ENCODE measurements at regions not wholly inside any gene's neighbourhood (a gene's known extent, or its start where the extent isn't known, plus 50 kb on each side); places are given as distances from the start of the nearest gene placed in this dataset.

DNA sequence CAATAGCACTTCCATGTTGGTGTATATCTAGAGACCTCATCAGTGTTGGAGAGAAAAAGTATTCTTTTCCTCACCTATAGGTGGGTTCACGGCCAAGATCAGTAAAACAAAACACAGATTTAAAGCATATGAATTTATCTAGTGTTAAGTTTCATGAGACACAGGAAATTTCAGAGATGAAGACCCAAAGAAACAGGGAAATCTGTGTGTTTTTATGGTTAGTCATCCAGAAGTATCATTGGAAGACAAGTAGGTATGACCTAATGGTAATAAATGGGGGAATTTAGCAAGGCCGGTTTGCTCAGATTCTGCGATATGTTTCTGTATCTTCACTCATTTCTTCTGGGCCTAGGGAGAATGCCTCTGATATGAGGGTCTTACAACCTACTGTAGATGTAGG, 419.6 kb upstream of the MARCKS start:
- DNase-seq, result no peak

DNA sequence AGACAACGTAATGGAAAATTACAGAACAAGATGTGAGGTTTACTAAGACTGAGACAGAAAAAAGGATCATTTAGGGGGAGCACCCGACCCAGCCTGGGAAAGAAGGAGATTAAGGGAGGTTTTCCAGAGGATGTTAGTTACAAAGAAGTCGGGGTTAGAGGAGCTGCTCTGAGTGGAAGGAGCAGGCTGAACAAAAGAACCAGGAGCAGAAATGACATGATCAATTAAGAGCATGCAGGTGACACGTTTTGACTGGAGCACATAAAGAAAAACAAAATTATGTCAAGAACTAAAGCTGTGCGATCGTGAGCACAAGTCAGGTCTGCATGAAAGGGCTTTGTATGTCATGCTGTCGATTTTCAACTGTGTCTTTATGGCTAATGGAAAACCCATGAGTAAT, 417.3 kb upstream of the MARCKS start:
- DNase-seq, result no peak

DNA sequence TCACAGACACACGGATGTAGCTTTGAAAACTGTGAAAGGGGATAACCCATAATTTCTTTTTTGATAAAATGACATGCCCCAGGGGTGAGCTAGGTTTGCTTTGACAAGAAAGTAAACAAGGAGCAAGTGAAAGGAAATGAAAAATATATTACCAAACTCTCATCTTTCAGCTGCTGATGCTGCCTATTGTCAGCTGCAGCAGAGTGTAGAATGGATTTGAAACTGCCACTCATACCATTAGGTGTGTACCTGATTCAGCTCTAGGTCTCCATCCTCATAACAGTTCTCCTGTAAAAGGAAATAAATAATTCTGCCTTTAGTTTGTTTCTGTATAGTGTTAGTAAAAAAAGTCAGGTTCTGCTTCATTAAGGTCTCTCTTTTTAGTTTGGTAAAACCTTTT, 415.1 kb upstream of the MARCKS start:
- DNase-seq, result no peak

DNA sequence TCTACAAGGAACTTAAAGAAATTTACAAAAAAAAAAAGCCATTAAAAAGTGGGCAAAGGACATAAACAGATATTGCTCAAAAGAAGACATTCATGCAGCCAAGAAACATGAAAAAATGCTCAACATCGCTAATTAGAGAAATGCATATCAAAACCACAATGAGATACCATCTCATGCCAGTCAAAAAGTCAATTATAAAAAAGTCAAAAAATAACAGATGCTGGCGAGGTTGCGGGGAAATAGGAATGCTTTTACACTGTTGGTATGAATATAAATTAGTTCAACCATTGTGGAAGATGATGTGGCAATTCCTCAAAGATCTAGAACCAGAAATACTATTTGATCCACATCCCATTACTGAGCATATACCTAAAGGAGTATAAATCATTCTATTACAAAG, 411.9 kb upstream of the MARCKS start:
- no peak for DNase-seq

DNA sequence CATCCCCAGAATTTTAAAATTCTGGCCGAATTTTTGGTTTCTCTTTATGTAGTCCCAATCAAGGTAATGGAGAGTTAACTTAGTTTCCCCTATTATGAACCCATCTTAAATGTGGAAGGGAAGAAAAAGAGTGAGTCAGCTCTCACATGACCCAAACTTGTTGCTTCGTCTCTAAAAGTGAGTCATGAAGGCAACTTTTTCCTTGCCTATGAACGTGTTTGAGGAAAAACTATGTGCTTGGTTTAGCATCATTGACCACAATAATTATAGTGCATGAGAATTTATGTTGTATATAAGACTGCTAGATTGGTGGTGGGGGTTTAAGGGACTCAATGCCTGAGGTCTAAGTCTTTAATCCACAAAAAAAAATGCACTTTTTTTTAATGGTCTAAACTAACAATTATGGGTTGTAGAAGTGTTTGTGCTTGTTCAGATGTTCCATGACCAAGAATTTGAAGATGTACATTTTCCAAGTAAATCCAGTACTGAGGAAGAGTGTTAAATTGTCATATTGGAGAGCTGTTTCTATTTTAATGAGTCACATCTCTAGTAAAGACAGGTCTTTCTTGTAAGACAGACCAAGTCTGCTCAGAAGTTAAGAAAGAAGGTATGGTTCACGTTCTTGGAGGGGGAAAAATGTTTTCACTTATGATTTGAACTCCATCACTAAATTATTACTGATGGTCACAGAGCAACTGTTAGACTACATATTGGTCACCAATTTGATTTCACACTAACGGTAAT, 409.9 kb upstream of the MARCKS start:
- no peak for DNase-seq

DNA sequence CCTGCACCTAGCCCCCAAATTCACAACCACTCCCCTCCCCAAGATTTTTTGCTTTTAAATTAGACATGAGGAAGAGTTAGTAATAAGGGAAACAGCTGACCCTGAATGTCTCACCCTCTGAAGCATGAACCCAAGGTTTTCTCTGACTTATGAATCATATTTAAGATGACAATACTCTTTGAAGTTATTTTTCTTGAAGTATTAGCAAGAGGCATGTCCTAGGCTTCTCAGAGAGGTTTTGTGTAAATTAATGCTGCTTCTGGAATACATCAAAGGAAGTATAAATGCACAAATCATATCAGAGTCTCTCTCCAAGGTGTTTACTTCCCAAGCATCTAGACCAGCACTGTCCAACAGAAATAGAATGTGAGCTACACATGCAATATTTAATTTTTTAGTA, 408.1 kb upstream of the MARCKS start:
- no peak for DNase-seq

DNA sequence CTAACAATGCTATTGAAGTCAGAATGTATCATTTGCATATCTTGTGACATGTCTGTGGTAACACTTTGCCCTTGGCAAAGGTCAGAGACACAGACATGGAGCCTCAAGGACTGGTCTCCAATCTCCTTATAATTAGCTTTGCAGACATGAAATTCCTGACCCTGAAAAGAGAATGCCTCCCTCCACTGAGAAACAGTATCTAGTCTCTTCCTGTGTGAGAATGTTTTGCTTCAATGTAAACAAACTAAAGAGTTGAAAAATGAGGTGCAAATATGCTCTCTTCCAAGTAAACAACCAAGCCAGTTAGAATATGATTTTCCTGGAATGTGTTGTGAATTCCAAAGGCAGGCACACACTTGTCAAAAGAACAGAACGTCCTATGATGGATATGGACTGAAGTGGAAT, 407.1 kb upstream of the MARCKS start:
- DNase-seq, result no peak

DNA sequence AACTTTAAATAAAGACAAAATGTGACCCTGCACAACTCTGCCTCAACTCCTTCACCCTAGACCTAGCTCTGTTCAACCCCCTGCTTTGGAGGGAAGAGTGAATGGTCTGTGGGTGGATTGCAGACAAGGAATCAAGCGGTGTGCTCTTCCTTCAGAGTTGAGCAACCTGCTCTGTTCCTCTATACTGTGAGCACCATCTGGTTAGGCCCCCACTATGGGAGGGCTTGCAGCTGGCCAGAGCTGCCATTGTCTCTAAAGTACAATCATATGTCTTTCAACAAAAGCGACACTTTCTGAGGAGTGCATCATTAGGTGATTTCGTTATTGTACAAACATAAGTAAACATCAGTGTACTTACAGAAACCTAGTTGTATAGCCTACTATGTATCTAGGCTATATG, 406.1 kb upstream of the MARCKS start:
- no peak for DNase-seq

DNA sequence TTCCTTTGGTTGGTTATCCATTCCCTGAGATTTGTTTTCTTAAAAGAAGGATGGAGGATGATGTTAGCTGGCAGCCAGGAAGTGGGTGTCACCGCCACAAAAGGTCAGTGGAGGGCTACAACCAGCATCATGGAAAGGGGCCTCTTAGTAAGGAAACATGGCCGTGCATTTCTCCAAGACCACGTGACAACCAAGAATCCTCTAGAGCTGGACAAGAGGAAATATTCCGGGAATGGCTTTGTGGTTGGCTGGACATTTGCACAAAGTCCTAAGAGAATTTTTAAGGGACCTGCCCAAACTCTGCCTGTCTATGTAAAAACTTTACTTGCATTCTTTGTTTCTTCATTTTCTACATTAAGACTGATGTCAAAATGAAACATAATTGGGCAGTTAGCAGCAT, 399.9 kb upstream of the MARCKS start:
- no peak for DNase-seq

DNA sequence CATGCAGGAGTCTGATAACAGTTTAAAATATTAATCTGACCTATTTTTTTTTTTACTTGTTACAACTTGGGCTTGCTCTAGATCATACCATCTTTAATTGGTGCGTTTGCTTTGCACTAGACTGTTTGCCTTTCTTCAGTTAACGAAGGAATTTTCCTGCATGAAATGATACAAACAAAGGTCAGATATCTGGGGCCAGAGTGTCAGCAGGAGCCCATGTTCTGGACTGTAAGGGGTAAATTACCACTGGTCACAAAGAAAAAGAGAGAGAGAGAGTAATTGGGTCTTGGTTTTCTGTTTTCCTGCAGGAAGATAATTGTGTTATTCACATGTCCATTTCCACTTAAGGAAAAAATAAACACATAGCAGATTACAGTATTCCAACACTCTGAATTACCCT, 399.4 kb upstream of the MARCKS start:
- DNase-seq, result no peak

DNA sequence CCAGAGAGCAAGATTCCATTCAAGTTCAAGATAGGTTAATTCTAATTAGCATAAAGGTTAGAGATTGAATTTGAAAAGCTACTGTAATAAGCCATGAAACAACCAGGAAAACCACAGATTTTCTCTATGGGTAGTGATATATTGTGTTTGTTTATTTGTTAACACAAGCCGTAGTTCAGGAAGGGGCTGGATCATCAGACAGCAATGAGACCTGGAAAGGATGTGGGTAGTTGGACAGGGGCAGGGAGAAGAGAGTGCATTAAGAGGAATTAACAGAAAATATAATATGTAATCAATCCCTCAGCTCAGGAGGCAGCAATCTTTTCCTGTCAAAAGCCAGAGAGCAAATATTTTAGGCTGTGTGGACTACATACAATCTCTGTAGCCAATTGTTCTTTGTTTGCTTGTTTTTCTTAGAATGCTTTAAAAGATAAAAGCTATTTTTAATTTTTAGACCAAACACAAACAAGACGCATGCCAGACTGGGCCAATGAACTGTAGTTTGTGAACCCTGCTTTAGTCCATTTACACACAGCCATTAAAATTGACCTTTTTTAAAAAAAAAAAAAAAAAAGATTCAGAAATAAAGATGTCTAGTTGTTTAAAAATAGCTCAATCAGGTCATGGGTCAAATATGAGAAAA, 398.7 kb upstream of the MARCKS start:
- no peak for DNase-seq

DNA sequence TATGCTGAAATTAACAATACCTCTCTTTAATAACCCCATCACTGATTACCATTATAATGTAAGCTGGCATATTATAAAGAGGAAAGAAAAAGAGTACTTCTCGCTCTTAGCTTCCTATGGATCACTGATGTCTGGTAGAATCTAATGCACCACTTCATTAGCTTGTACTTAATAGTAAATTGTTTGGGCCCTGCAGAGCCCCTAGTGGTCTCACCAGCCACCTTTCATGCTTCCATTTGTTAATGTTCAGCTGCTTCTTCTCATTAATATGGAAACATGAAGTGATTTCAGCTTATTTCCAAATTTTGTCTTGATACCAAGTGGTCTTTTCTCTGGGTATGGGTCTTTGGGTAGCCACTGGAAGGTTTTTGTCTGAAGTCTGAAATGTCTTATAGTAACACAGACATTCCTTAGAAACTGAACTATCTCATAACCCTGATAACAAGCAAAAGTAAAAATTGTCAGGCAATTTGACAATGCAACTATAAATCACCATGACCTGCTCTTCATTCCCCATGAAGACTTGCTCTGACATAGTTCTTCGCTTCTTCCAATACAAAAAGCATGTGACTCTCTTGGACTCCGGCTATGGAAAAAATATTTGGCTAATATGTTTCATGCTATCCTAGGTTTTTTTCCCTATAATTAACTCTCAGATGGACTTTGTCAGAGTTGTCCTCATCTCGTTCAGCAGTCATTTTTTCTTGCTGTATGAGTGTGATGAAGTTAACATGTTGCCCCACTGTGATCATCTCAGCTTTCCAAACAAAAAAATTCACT, 395.8 kb upstream of the MARCKS start:
- no peak for DNase-seq

DNA sequence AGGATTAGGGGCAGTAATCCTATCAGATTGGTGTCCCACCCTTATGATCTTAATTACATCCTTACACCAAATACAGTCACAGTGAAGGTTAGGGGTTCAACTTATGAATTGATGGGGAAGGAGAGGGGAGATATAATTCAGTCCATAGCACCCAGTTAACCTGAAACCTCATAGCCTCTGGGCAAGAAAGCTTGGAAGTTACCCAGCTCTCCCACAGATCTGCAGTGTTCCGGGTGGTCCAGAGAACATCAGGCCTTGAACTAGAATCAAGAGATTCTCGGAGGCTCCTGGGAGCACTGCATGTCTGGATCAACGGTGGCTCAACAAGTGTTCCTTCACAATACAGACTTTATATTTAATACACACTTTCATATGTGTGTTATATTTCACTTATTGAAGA, 392.6 kb upstream of the MARCKS start:
- no peak for DNase-seq

DNA sequence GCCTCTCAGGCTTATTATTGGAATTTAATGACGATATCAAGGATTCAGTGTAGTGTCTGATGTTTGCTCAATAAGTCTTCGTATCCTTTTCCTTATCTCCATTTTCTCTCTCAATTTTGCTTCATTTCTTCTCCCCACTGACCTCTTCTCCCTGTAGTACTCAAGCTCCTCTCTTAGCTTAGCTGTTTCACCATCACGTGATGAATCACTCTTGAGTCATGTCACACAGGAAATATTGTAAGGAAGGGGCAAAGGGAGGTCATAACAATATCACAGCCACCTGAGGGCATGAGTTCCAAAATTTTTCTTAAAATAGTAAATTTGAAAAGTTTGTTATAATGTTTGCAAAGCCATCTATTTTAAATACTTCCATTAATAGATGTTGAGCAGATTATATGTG, 392.2 kb upstream of the MARCKS start:
- no peak for DNase-seq

DNA sequence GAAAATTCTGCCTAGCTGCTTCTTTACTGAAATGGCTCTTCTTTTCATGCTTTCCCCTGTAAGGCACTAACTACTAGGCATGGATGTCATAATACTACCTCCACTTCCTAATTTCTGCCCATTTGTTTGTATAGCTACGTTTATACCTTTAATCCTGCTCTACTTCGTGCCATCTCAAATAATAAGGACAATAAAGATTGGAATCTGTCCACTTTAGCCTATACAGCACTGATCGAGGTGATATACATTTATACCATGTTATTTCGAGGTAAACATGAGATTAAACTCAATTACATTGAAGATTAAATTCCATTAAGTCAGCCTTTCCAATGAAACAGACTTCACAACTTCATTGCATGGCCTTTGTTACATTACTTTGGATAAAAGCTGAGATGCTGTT, 390.6 kb upstream of the MARCKS start:
- no peak for DNase-seq

DNA sequence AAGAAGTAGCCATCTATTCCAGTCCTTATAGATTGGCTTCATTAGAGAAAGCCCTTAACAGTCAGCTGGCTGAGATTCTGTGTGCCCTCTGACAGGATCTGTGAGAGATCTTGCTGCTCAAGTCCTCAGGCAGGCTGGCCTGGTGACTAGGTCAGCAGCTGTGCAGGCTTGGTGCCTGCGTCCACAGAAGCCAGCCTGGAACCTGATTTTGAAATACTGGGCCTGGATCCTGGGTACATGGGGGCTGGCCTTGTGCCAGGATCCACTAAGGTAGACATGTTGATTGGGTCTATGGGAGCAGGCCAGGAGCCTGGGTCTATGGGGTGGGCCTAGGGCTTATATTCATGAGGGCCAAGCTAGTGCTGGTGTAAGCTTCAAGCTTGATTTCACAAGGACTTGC, 381.8 kb upstream of the MARCKS start:
- no peak for DNase-seq

DNA sequence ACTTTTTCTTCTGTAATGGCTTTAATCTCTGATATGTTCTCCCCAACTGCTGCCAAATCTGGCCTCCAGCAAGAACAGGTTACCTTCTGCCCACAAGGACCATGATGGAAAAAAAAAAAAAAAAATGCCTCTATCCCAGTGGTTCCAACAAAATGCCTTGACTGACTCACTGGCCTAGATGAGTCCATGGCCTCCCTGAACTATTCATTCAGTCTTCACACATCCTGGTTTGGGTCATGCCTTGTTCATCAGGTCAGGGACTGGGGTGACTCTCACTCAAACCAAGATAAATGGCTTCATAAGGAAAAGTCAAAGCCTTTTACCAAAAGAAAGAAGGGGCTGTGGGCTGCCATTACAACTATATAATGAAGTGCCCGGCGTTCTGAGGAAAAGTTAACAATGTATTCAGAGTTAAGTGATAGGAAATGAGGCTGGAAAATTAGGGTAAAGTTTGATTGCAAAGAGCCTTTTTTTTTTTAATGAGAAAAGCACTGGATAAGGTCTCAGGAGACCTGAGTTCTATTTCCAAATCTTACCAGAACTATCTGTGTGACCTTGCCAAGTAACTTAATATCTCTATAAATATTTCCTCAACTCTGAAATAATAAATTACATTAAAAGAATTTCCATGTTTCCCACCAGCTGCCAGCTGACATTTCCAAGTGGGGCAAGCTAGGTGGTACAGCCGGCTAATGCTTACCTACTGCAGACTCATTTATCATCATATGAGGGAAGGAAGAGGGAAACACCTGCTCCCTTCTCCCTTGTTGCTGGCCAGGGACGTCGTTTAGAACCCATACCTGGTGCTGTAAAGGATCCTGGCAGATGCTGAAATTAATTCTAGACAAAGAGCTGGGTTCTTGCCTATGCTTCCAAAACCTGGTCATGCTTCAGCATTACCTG, 380.0 kb upstream of the MARCKS start:
- peak; percentile 75 for DNase-seq

DNA sequence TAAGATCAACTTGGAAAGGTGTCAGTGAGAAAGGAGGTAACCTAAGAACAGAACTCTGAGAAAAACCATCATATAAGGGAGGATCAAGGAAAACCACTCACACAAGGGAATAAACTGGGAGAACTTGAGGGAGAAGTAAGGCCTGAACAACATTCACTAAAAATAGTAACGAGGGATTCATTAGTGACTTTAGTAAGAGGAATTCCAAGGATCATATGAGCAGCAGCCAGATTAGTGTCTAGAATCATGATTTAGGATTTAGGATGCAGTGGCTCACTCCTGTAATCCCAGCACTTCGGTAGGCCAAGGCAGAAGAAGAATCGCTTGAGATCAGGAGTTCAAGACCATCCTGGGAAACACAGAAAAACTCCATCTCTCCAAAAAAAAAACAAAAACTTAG, 376.5 kb upstream of the MARCKS start:
- no peak for DNase-seq

DNA sequence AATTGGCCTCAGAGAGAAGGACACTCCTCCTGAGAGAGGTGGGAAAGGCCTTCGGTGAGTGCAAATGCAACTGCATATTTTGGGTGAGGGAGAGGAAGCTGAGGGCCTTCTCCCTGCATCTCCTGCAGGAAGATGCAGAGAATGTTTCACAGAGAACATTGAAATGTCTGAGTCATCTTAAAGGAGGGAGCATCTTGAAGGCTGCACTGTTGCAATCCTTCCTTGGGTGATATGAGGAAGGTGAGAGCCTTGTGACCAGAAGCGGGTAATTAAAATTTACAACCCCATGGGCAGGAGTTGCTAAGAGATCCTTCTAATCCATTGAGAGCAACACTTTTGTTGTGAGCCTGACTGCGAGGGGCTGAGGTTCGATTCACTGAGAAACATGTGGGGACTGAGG, 375.7 kb upstream of the MARCKS start:
- no peak for DNase-seq

DNA sequence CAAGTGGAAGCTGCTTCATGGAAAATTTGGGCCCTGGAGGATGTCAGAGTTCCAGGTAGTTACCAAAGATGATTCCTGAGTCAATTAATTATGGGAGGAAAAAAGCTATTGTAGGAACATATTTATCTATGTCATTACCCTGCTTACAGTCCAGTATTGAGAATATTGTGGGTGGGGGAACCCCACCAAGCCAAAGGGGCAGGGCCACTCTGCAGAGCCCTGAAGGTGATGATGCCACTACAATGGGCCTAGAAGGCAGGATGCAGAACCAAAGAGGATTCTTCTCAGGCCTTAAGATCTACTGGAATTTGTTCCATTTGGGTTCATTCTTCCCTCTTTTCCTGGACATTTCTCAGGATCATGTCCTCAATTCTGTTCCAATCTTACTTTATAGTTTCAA, 375.2 kb upstream of the MARCKS start:
- no peak for DNase-seq

DNA sequence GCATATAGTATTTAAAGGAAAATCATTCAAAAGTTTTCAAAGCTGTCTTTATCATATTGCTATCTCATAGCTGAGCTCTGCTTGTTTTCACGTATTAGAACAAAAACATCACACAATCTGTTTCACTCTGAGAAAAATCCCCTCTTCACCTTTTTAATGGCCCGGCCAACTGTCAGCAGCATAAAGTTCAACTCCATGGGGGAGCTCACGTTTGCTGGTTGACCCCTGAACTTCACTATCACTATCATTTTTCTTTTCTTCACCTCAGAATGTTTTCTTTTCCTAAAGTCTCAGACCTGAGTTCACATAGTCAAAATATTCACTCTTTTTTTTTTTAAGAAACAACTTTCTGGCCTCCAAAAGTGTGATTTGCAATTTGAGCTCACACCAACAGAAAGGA, 374.4 kb upstream of the MARCKS start:
- DNase-seq, result no peak

DNA sequence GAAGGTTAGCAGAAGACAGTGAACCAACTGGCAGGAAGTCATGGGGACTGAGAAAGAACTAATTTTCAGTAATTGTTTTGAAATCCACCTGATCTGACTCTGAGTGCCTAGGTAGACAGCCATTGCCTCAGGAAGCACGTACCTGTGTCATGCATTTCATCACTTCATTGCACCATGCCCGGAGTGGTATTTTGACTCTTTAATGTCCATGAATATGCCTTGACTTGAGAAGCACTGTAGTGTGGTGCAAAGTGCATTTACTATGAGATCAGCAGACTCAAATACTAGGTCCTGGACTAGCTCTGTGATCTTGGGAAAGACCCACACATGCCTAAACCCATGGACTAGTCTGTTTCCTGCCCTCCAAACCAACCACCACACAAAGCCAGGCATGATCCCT, 370.9 kb upstream of the MARCKS start:
- DNase-seq, result no peak

DNA sequence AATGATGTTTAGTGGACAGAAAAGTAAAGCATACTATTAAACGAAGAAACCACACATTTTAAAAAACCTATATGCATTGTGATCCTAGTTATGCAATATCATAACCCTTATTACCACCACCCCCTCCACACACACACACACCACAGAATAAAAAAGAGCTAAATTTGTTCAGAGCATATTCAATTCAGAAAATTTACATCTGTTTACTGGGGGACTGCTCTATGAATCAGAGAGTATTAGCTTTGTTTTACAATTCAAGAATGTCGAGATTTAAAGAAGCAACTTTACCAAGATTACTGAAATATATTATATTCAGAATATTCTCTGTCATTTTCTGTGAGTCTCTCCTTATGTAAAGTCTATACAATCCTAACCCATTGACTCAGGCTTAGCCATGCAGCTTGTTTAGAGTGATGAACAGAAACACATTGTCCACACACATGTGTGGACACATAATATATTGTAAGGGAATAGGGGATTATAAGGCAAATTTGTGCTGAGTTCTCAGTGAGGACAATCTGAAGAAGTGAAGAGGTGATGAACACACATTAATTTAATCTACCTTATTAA, 369.6 kb upstream of the MARCKS start:
- no peak for DNase-seq

All from NCI-H2171 (cell line).